GM18498 (cell line): ENCODE measurements at regions not wholly inside any gene's neighbourhood (a gene's known extent, or its start where the extent isn't known, plus 50 kb on each side); places are given as distances from the start of the nearest gene placed in this dataset.

Experiments
- ATAC-seq: cut with Tn5 transposase; IDR thresholded peaks from one replicate; pipeline ENCODE4 v1.9.1; 2021; ENCODE audit warnings: mild to moderate bottlenecking, moderate library complexity; ENCODE audit not compliant: unreplicated experiment

- ATAC-seq, result no peak
Observed at GRCh38 chr6:91754691-91755090, 1167.8 kb upstream of the MAP3K7 start.

GRCh38 chr6:91751526-91751925 is 1164.7 kb upstream of the MAP3K7 start:
- ATAC-seq, result no peak

- no peak for ATAC-seq
Observed at GRCh38 chr6:91744566-91744965, 1157.7 kb upstream of the MAP3K7 start.

- ATAC-seq, result no peak
Observed at GRCh38 chr6:91743756-91744155, 1156.9 kb upstream of the MAP3K7 start.

GRCh38 chr6:91731939-91732338 is 1145.1 kb upstream of the MAP3K7 start:
- ATAC-seq, result no peak

- no peak for ATAC-seq
Observed at GRCh38 chr6:91730710-91731109, 1143.8 kb upstream of the MAP3K7 start.

GRCh38 chr6:91720324-91720723 is 1133.5 kb upstream of the MAP3K7 start:
- ATAC-seq, result no peak

GRCh38 chr6:91719414-91719813 is 1132.5 kb upstream of the MAP3K7 start:
- no peak for ATAC-seq

- ATAC-seq, result peak; percentile 67
Observed at GRCh38 chr6:91718198-91718597, 1131.3 kb upstream of the MAP3K7 start.

GRCh38 chr6:91717094-91717493 is 1130.2 kb upstream of the MAP3K7 start:
- ATAC-seq, result no peak

GRCh38 chr6:91716361-91716760 is 1129.5 kb upstream of the MAP3K7 start:
- no peak for ATAC-seq

GRCh38 chr6:91715171-91715805 is 1128.4 kb upstream of the MAP3K7 start:
- ATAC-seq, result no peak

GRCh38 chr6:91713911-91714310 is 1127.0 kb upstream of the MAP3K7 start:
- no peak for ATAC-seq

- ATAC-seq, result no peak
Observed at GRCh38 chr6:91711518-91711917, 1124.6 kb upstream of the MAP3K7 start.

- no peak for ATAC-seq
Observed at GRCh38 chr6:91710342-91710741, 1123.5 kb upstream of the MAP3K7 start.

- no peak for ATAC-seq
Observed at GRCh38 chr6:91708534-91708933, 1121.7 kb upstream of the MAP3K7 start.

- ATAC-seq, result no peak
Observed at GRCh38 chr6:91705646-91706045, 1118.8 kb upstream of the MAP3K7 start.

GRCh38 chr6:91704531-91704930 is 1117.7 kb upstream of the MAP3K7 start:
- ATAC-seq, result no peak

- ATAC-seq, result no peak
Observed at GRCh38 chr6:91697010-91697695, 1110.3 kb upstream of the MAP3K7 start.

- no peak for ATAC-seq
Observed at GRCh38 chr6:91695221-91695620, 1108.3 kb upstream of the MAP3K7 start.

- no peak for ATAC-seq
Observed at GRCh38 chr6:91694016-91694654, 1107.3 kb upstream of the MAP3K7 start.

GRCh38 chr6:91691449-91691848 is 1104.6 kb upstream of the MAP3K7 start:
- ATAC-seq, result no peak
